Endothelial cell of umbilical vein (primary cell): ENCODE measurements at regions not wholly inside any gene's neighbourhood (a gene's known extent, or its start where the extent isn't known, plus 50 kb on each side); places are given as distances from the start of the nearest gene placed in this dataset.

Experiments
- BruUV-seq: library from RNA; stranded (reverse); fragments of 400-500 nt; replicated peaks from 2 replicates; lab custom pipeline; 2021; lab: Mats Ljungman, UMichigan
- CTCF ChIA-PET: fragments of 300-600, 350-600 bp; sonication (Branson Sonifier 250); formaldehyde crosslinking; loops from one replicate; lab custom pipeline; 2021; ENCODE audit warnings: antibody characterized with exemption, inconsistent platforms; lab: Charles Lee
- POLR2A ChIA-PET: fragments of 300-600, 350-600 bp; sonication (Branson Sonifier 250); formaldehyde crosslinking; loops from one replicate; lab custom pipeline; 2021; ENCODE audit warnings: antibody characterized with exemption, inconsistent platforms; lab: Charles Lee
- DNase-seq: peaks from one replicate; pipeline ENCODE4 v3.0.0-alpha.2; 2011; ENCODE audit warnings: low read depth, low spot score
- FAIRE-seq: peaks from 2 replicates; lab custom pipeline; 2011; peaks lifted over from hg19 to GRCh38; lab: Jason Lieb, UNC
- H2AFZ ChIP-seq: 2 replicates; pipeline ENCODE4 v1.6.0; 2012; ENCODE audit warnings: low read depth, low read length, control low read depth, inconsistent platforms
- H3K27ac ChIP-seq: 2 replicates; pipeline ENCODE4 v1.5.1; 2011; ENCODE audit warnings: low read depth, mild to moderate bottlenecking, control low read depth, low read length, moderate library complexity; ENCODE audit not compliant: insufficient read depth
- H3K27me3 ChIP-seq, 2 experiments: 2 replicates each; pipeline versions ENCODE4 v1.6.0 to v1.6.1; 2011; ENCODE audit warnings: low read length in 2 of 2, mixed read lengths in 1 of 2; ENCODE audit not compliant: control insufficient read depth in 2 of 2, insufficient read depth in 2 of 2
- H3K36me3 ChIP-seq, 2 experiments: 2 replicates in 1 of 2; 3 replicates in 1 of 2; pipeline ENCODE4 v1.5.1; 2011; ENCODE audit warnings: low read length in 2 of 2, mild to moderate bottlenecking in 1 of 2, moderate library complexity in 1 of 2; ENCODE audit not compliant: control insufficient read depth in 2 of 2, insufficient read depth in 2 of 2; ENCODE audit errors: extremely low read depth in 1 of 2
- H3K4me1 ChIP-seq: 3 replicates; pipeline ENCODE4 v1.5.1; 2011; ENCODE audit warnings: mild to moderate bottlenecking, low read length; ENCODE audit not compliant: control insufficient read depth, insufficient read depth; ENCODE audit errors: extremely low read depth
- H3K4me2 ChIP-seq: 2 replicates; pipeline ENCODE4 v1.6.1; 2011; ENCODE audit warnings: low read length, control low read depth, mixed read lengths; ENCODE audit not compliant: insufficient read depth
- H3K4me3 ChIP-seq, 3 experiments: fragments of 200-600 bp in 1 of 3; sonication (generic), shearing (Covaris generic) in 1 of 3; replicated peaks in 1 of 3; 2 replicates each; pipeline ENCODE4 v1.5.1; 2011 to 2016; ENCODE audit warnings: control low read depth in 3 of 3, low read length in 3 of 3, mild to moderate bottlenecking in 2 of 3, inconsistent platforms in 1 of 3, low read depth in 1 of 3, moderate library complexity in 1 of 3; ENCODE audit not compliant: insufficient read depth in 1 of 3
- H3K79me2 ChIP-seq: 2 replicates; pipeline ENCODE4 v1.6.0; 2012; ENCODE audit warnings: low read length, inconsistent platforms; ENCODE audit not compliant: control insufficient read depth, insufficient read depth
- H3K9ac ChIP-seq: replicated peaks from 2 replicates; pipeline ENCODE3; 2011; ENCODE audit warnings: low read length, control low read depth; ENCODE audit not compliant: insufficient read depth; ENCODE audit errors: extremely low read depth
- H3K9me1 ChIP-seq: replicated peaks from 3 replicates; pipeline ENCODE4 v1.6.0; 2011; ENCODE audit warnings: mild to moderate bottlenecking, low read length; ENCODE audit not compliant: control insufficient read depth, insufficient read depth; ENCODE audit errors: extremely low read depth
- H3K9me3 ChIP-seq: replicated peaks from 2 replicates; pipeline ENCODE4 v1.5.1; 2012; ENCODE audit warnings: low read length, inconsistent platforms; ENCODE audit not compliant: control insufficient read depth, insufficient read depth
- H4K20me1 ChIP-seq: replicated peaks from 2 replicates; pipeline ENCODE3; 2011; ENCODE audit warnings: mild to moderate bottlenecking, low read length; ENCODE audit not compliant: control insufficient read depth, insufficient read depth; ENCODE audit errors: extremely low read depth
- CTCF ChIP-seq, 2 donors: IDR thresholded peaks; 1 replicate in 1 of 2; 2 replicates in 1 of 2; pipeline ENCODE4 v1.5.1; 2011; ENCODE audit warnings: low read length in 2 of 2, mild to moderate bottlenecking in 2 of 2, moderate library complexity in 2 of 2, control low read depth in 1 of 2, inconsistent platforms in 1 of 2, low read depth in 1 of 2; ENCODE audit not compliant: insufficient read depth in 1 of 2; ENCODE audit errors: extremely low read depth in 1 of 2
- EZH2 ChIP-seq: IDR thresholded peaks from 2 replicates; pipeline ENCODE4 v1.6.1; 2012; ENCODE audit warnings: borderline replicate concordance, low read depth, mild to moderate bottlenecking, moderate library complexity, low read length, inconsistent platforms; ENCODE audit not compliant: severe bottlenecking
- FOS ChIP-seq: IDR thresholded peaks from 2 replicates; pipeline ENCODE4 v1.6.1; 2011; ENCODE audit warnings: mild to moderate bottlenecking, low read length, moderate library complexity, borderline replicate concordance; ENCODE audit not compliant: insufficient read depth
- GATA2 ChIP-seq: IDR thresholded peaks from 2 replicates; pipeline ENCODE4 v1.7.0; 2011; ENCODE audit warnings: low read depth, mild to moderate bottlenecking, moderate library complexity, mixed read lengths, low read length; ENCODE audit not compliant: insufficient read length, insufficient read depth
- JUN ChIP-seq: IDR thresholded peaks from 2 replicates; pipeline ENCODE4 v1.6.1; 2011; ENCODE audit warnings: borderline replicate concordance, low read depth; ENCODE audit not compliant: insufficient read length, insufficient read depth
- MAX ChIP-seq: IDR thresholded peaks from 2 replicates; pipeline ENCODE4 v1.6.1; 2011; ENCODE audit not compliant: insufficient read depth, insufficient read length
- MYC ChIP-seq: IDR thresholded peaks from one replicate; pipeline ENCODE4 v1.6.1; 2011; ENCODE audit warnings: mild to moderate bottlenecking, low read depth, low read length
- POLR2A ChIP-seq: IDR thresholded peaks from 2 replicates; pipeline ENCODE4 v1.6.1; 2012; ENCODE audit warnings: low read depth, mild to moderate bottlenecking, control low read depth, low read length
- POLR2AphosphoS5 ChIP-seq: IDR thresholded peaks from 2 replicates; pipeline ENCODE4 v1.6.1; 2012; ENCODE audit warnings: low read depth, mild to moderate bottlenecking, control low read depth, low read length, moderate library complexity; ENCODE audit not compliant: insufficient read depth
- dilution Hi-C: fragments of 300-500 bp; cut with MboI; formaldehyde crosslinking; loops from one replicate; pipeline ENCODE4 v1.15.0; 2019; ENCODE audit warnings: low sequenced_read_pairs; ENCODE audit not compliant: extremely low pct_ligation_motif_present
- intact Hi-C: fragments of 100-400 bp; cut with micrococcal nuclease; formaldehyde crosslinking; loops from one replicate; pipeline ENCODE4 v1.10.0; 2022

GRCh38 chr1:56095696-56096665 is 483.4 kb downstream of the PLPP3 start:
- TF ChIP-seq MAX: no peak
- no peak for TF ChIP-seq GATA2
- TF ChIP-seq POLR2A: no peak
- TF ChIP-seq CTCF (IDR thresholded peaks at IDR 0.05; ENCODE audit: extremely low read depth in 1 of 2, insufficient read depth in 1 of 2, low read depth in 1 of 2, low read length in 2 of 2): no peak
- no peak for TF ChIP-seq FOS
- no peak for TF ChIP-seq EZH2
- TF ChIP-seq JUN: no peak
- no peak for TF ChIP-seq POLR2AphosphoS5
- TF ChIP-seq MYC: no peak
- BruUV-seq: no TSS peak
- CTCF ChIA-PET: interaction anchor here (1.4 kb wide), 1 partner anchor 21 kb away, joined by 3 read pairs; no protein-coding TSS in a partner anchor
- intact Hi-C loops (no loop called here), dilution Hi-C loops (no loop called here)
- no peak for FAIRE-seq
- H3K4me3 ChIP-seq: no peak overlapping the region
- no peak for DNase-seq
- H3K79me2 ChIP-seq: no peaks in the 10 kb centered on the region
- H3K9ac ChIP-seq: no peak overlapping the region
- H2AFZ ChIP-seq: no peak overlapping the region
- H3K4me1 ChIP-seq: no peaks in the 10 kb centered on the region
- no peaks in the 10 kb centered on the region for H3K27me3 ChIP-seq
- POLR2A ChIA-PET: no interaction called here
- H3K9me3 ChIP-seq: no peaks in the 10 kb centered on the region
- no peaks in the 10 kb centered on the region for H3K36me3 ChIP-seq
- H3K4me2 ChIP-seq: no peak overlapping the region
- no peak overlapping the region for H3K27ac ChIP-seq
- no peaks in the 10 kb centered on the region for H3K9me1 ChIP-seq
- no peaks in the 10 kb centered on the region for H4K20me1 ChIP-seq
